Osteoblast (primary cell): ENCODE measurements at regions not wholly inside any gene's neighbourhood (a gene's known extent, or its start where the extent isn't known, plus 50 kb on each side); places are given as distances from the start of the nearest gene placed in this dataset.
A peak's percentile ranks its signal among the peaks of the same experiment; 100 is the strongest.

Experiments used
- DNase-seq: peaks from one replicate; pipeline ENCODE4 v3.0.0; 2011; ENCODE audit warnings: low spot score, mixed read lengths; ENCODE audit not compliant: insufficient read length; ENCODE audit errors: missing footprints
- H2AFZ ChIP-seq: 2 replicates; pipeline ENCODE4 v1.6.0; 2011; ENCODE audit warnings: mild to moderate bottlenecking, low read length
- H3K27ac ChIP-seq: 2 replicates; pipeline ENCODE4 v1.5.1; 2011; ENCODE audit warnings: mild to moderate bottlenecking, low read depth, low read length, moderate library complexity
- H3K27me3 ChIP-seq: 2 replicates; pipeline ENCODE4 v1.6.0; 2012; ENCODE audit warnings: mild to moderate bottlenecking, control low read depth, inconsistent platforms, low read length, moderate library complexity; ENCODE audit not compliant: insufficient read depth
- H3K36me3 ChIP-seq: 2 replicates; pipeline ENCODE4 v1.5.1; 2011; ENCODE audit warnings: mild to moderate bottlenecking, low read length, control low read depth, moderate library complexity; ENCODE audit not compliant: insufficient read depth
- H3K4me1 ChIP-seq: 2 replicates; pipeline ENCODE4 v1.5.1; 2011; ENCODE audit warnings: mild to moderate bottlenecking, low read length, control low read depth, moderate library complexity; ENCODE audit not compliant: insufficient read depth
- H3K4me2 ChIP-seq: 2 replicates; pipeline ENCODE4 v1.6.0; 2011; ENCODE audit warnings: mild to moderate bottlenecking, low read length; ENCODE audit not compliant: insufficient read depth
- H3K4me3 ChIP-seq: fragments of 200-600 bp; sonication (generic); 3 replicates; pipeline ENCODE4 v1.5.1; 2012; ENCODE audit warnings: mild to moderate bottlenecking, low read length, inconsistent platforms; ENCODE audit not compliant: insufficient read depth
- H3K79me2 ChIP-seq: 2 replicates; pipeline ENCODE4 v1.6.0; 2012; ENCODE audit warnings: mild to moderate bottlenecking, low read length, control low read depth, inconsistent platforms; ENCODE audit not compliant: insufficient read depth
- H3K9me3 ChIP-seq: 2 replicates; pipeline ENCODE4 v1.5.1; 2011; ENCODE audit warnings: low read depth, low read length, control low read depth
- H4K20me1 ChIP-seq: 2 replicates; pipeline ENCODE4 v1.6.0; 2012; ENCODE audit warnings: mild to moderate bottlenecking, low read length, control low read depth; ENCODE audit not compliant: insufficient read depth
- TF ChIP-seq, protein P1 (sequence below): IDR thresholded peaks from 2 replicates; pipeline ENCODE4 v1.5.1; 2011; ENCODE audit warnings: mild to moderate bottlenecking, low read depth, low read length, moderate library complexity; ENCODE audit errors: extremely low read depth

DNA sequence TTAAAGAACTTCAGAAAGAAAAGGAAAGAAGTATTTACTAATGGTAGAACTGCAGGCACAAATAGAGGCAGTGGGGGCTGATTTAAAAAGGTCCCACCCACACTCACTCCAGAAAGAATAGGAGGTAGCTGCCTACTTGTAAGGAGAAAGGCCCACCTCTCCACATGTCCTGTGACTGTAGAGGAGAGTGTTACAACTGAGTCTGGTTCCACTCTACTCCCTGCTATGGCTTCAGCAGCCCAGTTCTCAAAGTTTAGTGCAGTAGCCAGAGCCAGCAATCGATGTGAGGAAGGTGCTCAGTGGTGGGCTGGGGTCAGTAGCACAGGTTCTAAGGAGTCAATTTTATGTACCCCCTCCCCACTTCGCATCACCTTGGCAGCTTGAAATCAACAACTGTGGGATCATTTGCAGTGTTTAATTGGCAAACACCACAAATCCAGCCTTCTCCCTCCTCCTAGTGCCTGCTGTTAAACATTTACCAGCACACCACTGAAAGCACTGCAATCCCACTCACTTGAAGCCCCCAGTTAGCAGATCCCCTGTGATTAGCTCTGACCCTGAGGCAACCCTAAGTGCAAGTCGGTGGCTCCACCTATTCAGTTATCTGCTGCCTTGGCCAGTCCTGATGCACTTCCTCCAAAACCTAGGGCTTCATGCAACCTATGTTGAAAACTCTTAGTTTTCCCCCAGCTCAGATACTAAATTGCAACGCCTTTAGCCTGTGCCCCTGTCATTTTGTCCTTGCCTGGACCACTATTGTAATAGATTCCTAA, 146.6 kb downstream of the BBOX1 start:
- TF ChIP-seq, protein P1, sequence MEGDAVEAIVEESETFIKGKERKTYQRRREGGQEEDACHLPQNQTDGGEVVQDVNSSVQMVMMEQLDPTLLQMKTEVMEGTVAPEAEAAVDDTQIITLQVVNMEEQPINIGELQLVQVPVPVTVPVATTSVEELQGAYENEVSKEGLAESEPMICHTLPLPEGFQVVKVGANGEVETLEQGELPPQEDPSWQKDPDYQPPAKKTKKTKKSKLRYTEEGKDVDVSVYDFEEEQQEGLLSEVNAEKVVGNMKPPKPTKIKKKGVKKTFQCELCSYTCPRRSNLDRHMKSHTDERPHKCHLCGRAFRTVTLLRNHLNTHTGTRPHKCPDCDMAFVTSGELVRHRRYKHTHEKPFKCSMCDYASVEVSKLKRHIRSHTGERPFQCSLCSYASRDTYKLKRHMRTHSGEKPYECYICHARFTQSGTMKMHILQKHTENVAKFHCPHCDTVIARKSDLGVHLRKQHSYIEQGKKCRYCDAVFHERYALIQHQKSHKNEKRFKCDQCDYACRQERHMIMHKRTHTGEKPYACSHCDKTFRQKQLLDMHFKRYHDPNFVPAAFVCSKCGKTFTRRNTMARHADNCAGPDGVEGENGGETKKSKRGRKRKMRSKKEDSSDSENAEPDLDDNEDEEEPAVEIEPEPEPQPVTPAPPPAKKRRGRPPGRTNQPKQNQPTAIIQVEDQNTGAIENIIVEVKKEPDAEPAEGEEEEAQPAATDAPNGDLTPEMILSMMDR: no peak
- peaks cover 15% of the 10 kb centered on the region for H3K4me1 ChIP-seq
- no peaks in the 10 kb centered on the region for H3K9me3 ChIP-seq
- H4K20me1 ChIP-seq: no peaks in the 10 kb centered on the region
- H3K27ac ChIP-seq: no peak overlapping the region
- H3K79me2 ChIP-seq: no peaks in the 10 kb centered on the region
- H3K4me2 ChIP-seq: no peak overlapping the region
- no peak overlapping the region for H2AFZ ChIP-seq
- H3K4me3 ChIP-seq: no peak overlapping the region
- H3K27me3 ChIP-seq: no peaks in the 10 kb centered on the region
- no peaks in the 10 kb centered on the region for H3K36me3 ChIP-seq
- DNase-seq: no peak

DNA sequence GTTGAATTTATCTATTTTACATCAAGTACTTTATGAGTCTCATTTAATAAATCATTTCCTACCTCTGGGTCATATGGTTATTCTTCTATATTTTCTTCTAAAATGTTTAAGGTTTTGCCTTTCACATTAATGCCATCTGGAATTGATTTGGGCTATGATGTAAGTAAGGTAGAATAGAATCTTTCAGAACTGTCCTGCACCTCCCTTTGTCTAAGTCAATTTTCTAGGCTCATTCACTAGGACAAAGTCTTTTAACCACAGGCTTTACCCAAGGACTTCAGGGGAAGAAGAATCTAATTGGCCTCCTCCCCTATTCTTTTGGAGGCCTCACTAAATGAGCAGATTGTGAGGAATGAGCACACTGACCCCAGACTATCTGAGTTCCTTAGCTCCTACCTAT, 146.0 kb downstream of the BBOX1 start:
- no peak for DNase-seq
- TF ChIP-seq, protein P1: no peak
- H3K36me3 ChIP-seq: no peaks in the 10 kb centered on the region

DNA sequence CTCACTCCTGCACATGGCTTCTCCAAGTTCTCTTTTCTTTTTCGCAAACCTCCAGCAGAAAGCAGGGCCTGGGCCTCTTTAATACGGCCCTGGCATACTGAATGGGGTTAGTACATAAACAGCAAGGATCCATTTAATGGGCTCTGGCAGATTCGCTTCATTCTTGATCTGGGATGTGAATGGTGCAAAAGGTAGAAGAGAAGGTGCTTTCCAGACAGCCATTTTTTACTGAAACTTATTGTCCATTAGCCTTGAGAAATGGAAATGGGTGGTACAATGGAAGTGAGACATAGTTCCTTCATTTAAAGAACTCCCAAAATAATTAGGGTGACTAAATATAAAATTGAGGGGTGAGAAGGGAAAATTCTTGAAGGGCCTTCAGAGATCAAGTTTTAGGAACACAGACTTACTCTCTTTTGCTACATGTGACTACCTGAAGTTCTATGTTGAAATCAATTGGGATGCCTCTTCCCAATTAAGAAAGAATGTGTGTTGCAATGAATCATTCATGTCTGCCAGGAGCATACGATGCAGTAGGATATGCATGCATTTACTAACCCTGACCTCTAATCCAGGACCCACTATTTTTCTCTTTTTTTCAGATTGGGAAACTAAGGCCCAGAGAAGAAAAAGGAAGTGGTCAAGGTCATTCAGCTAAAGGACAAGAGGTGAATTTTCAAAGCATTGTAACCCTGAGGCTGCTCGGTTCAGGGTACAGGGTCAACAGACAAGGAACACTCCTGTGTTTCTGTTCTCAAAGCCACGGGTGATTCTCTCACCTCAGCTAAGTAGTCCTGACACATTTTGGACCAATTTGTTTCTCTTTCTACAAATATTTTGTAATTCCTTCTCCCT, 144.1 kb downstream of the BBOX1 start:
- no peak for DNase-seq
- no peaks in the 10 kb centered on the region for H3K79me2 ChIP-seq
- H3K36me3 ChIP-seq: no peaks in the 10 kb centered on the region
- no peak overlapping the region for H3K4me3 ChIP-seq
- no peak overlapping the region for H3K4me2 ChIP-seq
- peak overlapping the region; percentile 6 for H2AFZ ChIP-seq
- TF ChIP-seq, protein P1: no peak
- H3K27me3 ChIP-seq: no peaks in the 10 kb centered on the region
- peaks cover 12% of the 10 kb centered on the region for H3K4me1 ChIP-seq
- H3K9me3 ChIP-seq: no peaks in the 10 kb centered on the region
- no peaks in the 10 kb centered on the region for H4K20me1 ChIP-seq
- H3K27ac ChIP-seq: peak overlapping the region; percentile 52

More for the DNA sequence above, 146.0 kb downstream of the BBOX1 start:
- H4K20me1 ChIP-seq: no peaks in the 10 kb centered on the region
- H3K4me1 ChIP-seq: peaks cover 15% of the 10 kb centered on the region
- H3K27me3 ChIP-seq: no peaks in the 10 kb centered on the region
- no peak overlapping the region for H3K4me3 ChIP-seq
- no peak overlapping the region for H2AFZ ChIP-seq
- H3K9me3 ChIP-seq: no peaks in the 10 kb centered on the region
- no peaks in the 10 kb centered on the region for H3K79me2 ChIP-seq
- no peak overlapping the region for H3K27ac ChIP-seq
- H3K4me2 ChIP-seq: no peak overlapping the region
